GM08714 (cell line): ENCODE measurements at regions not wholly inside any gene's neighbourhood (a gene's known extent, or its start where the extent isn't known, plus 50 kb on each side); places are given as distances from the start of the nearest gene placed in this dataset.

Experiments used
- H3K4me3 ChIP-seq: fragments of 200-500 bp; sonication (Bioruptor generic); 2 replicates; pipeline ENCODE4 v1.5.1; 2014; ENCODE audit warnings: mild to moderate bottlenecking, low read length, inconsistent platforms
- ZNF274 ChIP-seq: IDR thresholded peaks from 2 replicates; pipeline ENCODE4 v1.6.1; 2012; ENCODE audit warnings: mild to moderate bottlenecking, low read depth, low read length

- no peak overlapping the region for H3K4me3 ChIP-seq
- TF ChIP-seq ZNF274, result no peak
Observed at GRCh38 chr1:229180161-229180560, 90.8 kb upstream of the RAB4A start.

GRCh38 chr1:229181419-229181818, 89.5 kb upstream of the RAB4A start:
- no peak for TF ChIP-seq ZNF274
- no peak overlapping the region for H3K4me3 ChIP-seq

DNA sequence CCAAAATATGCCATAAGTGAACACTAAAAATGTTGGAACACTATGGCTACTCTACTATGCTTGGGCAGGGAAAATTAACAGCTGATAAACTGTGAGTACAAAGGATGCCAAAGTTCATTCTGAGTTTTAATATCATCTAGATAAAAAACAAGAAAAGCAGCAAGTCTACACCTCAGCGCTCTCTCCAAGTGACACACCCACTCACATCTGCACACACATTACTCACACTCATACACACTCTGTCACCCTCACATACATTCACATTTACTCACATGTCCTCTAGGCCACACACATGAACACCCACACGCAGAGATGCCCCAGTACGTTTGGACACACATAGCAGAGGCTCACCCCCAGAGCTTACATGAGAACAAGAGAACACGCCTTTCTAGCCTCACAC, 87.3 kb upstream of the RAB4A start:
- H3K4me3 ChIP-seq, result no peak overlapping the region
- no peak for TF ChIP-seq ZNF274

- no peak overlapping the region for H3K4me3 ChIP-seq
- no peak for TF ChIP-seq ZNF274
Observed at GRCh38 chr1:229184066-229184465, 86.8 kb upstream of the RAB4A start.

GRCh38 chr1:229185963-229186362, 84.9 kb upstream of the RAB4A start:
- TF ChIP-seq ZNF274, result no peak
- H3K4me3 ChIP-seq, result no peak overlapping the region

- H3K4me3 ChIP-seq, result no peak overlapping the region
Observed at GRCh38 chr1:229186373-229187056, 84.4 kb upstream of the RAB4A start.

GRCh38 chr1:229190057-229190575, 80.8 kb upstream of the RAB4A start:
- TF ChIP-seq ZNF274, result no peak
- H3K4me3 ChIP-seq, result no peak overlapping the region

More at GRCh38 chr1:229186373-229187056, 84.4 kb upstream of the RAB4A start:
- TF ChIP-seq ZNF274, result no peak

GRCh38 chr1:229191066-229191674, 79.7 kb upstream of the RAB4A start:
- H3K4me3 ChIP-seq, result no peak overlapping the region
- no peak for TF ChIP-seq ZNF274

- no peak overlapping the region for H3K4me3 ChIP-seq
- no peak for TF ChIP-seq ZNF274
Observed at GRCh38 chr1:229192031-229192430, 78.9 kb upstream of the RAB4A start.

GRCh38 chr1:229192853-229193252, 78.1 kb upstream of the RAB4A start:
- no peak for TF ChIP-seq ZNF274

GRCh38 chr1:229194096-229194495, 76.8 kb upstream of the RAB4A start:
- no peak for TF ChIP-seq ZNF274
- H3K4me3 ChIP-seq, result no peak overlapping the region

More at GRCh38 chr1:229192853-229193252, 78.1 kb upstream of the RAB4A start:
- no peak overlapping the region for H3K4me3 ChIP-seq

- no peak overlapping the region for H3K4me3 ChIP-seq
- TF ChIP-seq ZNF274, result no peak
Observed at GRCh38 chr1:229195246-229195645, 75.7 kb upstream of the RAB4A start.

DNA sequence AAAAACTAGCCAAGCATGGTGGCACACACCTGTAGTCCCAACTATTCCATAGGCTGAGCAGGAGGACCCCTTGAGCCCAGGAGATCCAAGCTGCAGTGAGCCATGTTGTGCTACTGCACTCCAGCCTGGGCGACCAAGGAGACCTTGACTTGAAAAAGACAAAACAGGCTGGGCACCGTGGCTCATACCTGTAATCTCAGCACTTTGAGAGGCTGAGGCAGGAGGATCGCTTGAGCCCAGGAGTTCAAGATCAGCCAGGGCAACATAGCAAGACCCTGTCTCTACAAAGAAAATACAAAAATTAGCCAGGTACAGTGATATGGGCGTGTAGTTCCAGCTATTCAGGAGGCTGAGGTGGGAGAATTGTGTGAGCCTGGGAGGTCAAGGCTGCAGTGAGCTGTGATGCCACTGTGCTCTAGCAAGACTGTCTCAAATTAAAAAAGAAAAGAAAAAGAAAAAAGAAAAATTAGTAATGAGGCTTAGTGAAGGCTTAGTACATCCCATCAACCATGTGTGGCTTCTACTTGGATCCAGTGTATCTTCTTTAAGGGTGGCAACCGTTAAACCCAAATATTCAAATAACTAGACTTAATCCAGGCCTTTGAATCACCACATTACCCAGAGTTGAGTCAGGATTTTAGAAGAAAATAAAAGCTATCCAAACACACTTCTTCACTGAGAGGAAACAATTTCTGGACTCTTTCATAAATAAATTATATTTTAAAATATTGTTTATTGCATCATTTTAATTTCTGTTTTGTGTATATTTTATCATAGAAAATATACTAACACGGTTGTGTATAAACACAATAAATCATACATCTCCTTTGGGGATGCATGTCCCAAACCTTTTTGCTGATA, 74.3 kb upstream of the RAB4A start:
- no peak overlapping the region for H3K4me3 ChIP-seq
- no peak for TF ChIP-seq ZNF274

DNA sequence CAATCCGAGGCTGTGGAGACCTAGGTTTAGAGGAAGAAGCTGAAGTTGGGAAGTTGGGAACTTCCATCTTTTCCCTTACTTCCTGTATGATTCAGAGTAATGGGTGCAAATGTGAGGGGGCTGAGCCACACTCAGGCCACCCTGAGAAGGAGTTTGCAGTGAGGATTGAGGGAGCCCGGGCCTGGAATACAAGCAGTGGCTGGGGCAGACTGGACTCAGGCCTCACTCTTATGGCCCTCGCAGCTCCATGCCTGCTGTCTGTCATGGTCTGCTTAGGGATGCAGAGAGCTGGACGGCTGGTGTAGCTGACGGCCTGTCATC, 73.7 kb upstream of the RAB4A start:
- no peak overlapping the region for H3K4me3 ChIP-seq
- no peak for TF ChIP-seq ZNF274
